Keratinocyte (primary cell): ENCODE measurements at regions not wholly inside any gene's neighbourhood (a gene's known extent, or its start where the extent isn't known, plus 50 kb on each side); places are given as distances from the start of the nearest gene placed in this dataset.

Experiments
- DNase-seq: peaks from one replicate; pipeline ENCODE4 v3.0.0-alpha.2; 2011; ENCODE audit warnings: low read depth, missing footprints, low spot score
- FAIRE-seq: peaks from 2 replicates; lab custom pipeline; 2011; peaks lifted over from hg19 to GRCh38; lab: Jason Lieb, UNC
- H2AFZ ChIP-seq: 2 replicates; pipeline ENCODE4 v1.6.0; 2012; ENCODE audit warnings: low read length, control low read depth, inconsistent platforms; ENCODE audit not compliant: control insufficient read depth
- H3K27ac ChIP-seq: 2 replicates; pipeline ENCODE4 v1.5.1; 2011; ENCODE audit warnings: low read length; ENCODE audit not compliant: control insufficient read depth, insufficient read depth
- H3K27me3 ChIP-seq: 3 replicates; pipeline ENCODE4 v1.6.0; 2011; ENCODE audit warnings: low read length; ENCODE audit not compliant: control insufficient read depth, insufficient read depth; ENCODE audit errors: extremely low read depth
- H3K36me3 ChIP-seq, 2 experiments: 2 replicates in 1 of 2; 3 replicates in 1 of 2; pipeline ENCODE4 v1.5.1; 2011; ENCODE audit warnings: low read length in 2 of 2, mild to moderate bottlenecking in 1 of 2; ENCODE audit not compliant: control insufficient read depth in 2 of 2, insufficient read depth in 2 of 2; ENCODE audit errors: extremely low read depth in 1 of 2
- H3K4me1 ChIP-seq: 3 replicates; pipeline ENCODE4 v1.5.1; 2011; ENCODE audit warnings: low read length; ENCODE audit not compliant: control insufficient read depth, insufficient read depth; ENCODE audit errors: extremely low read depth
- H3K4me2 ChIP-seq: 3 replicates; pipeline ENCODE4 v1.6.0; 2011; ENCODE audit warnings: low read depth, low read length; ENCODE audit not compliant: control insufficient read depth, insufficient read depth; ENCODE audit errors: extremely low read depth
- H3K4me3 ChIP-seq, 3 experiments: fragments of 200-600 bp in 1 of 3; sonication (generic) in 1 of 3; 2 replicates in 2 of 3; 3 replicates in 1 of 3; pipeline ENCODE4 v1.5.1; 2011 to 2016; ENCODE audit warnings: low read length in 3 of 3, mild to moderate bottlenecking in 3 of 3, control low read depth in 2 of 3, inconsistent platforms in 1 of 3, low read depth in 1 of 3, mixed read lengths in 1 of 3, mixed run types in 1 of 3, moderate library complexity in 1 of 3; ENCODE audit not compliant: control insufficient read depth in 2 of 3, insufficient read depth in 2 of 3; ENCODE audit errors: extremely low read depth in 1 of 3
- H3K79me2 ChIP-seq: 2 replicates; pipeline ENCODE4 v1.6.0; 2012; ENCODE audit warnings: low read length; ENCODE audit not compliant: control insufficient read depth, insufficient read depth
- H3K9ac ChIP-seq: 3 replicates; pipeline ENCODE4 v1.6.0; 2011; ENCODE audit warnings: low read length; ENCODE audit not compliant: control insufficient read depth, insufficient read depth; ENCODE audit errors: extremely low read depth
- H3K9me1 ChIP-seq: 3 replicates; pipeline ENCODE4 v1.6.0; 2011; ENCODE audit warnings: low read length; ENCODE audit not compliant: control insufficient read depth, insufficient read depth; ENCODE audit errors: extremely low read depth
- H3K9me3 ChIP-seq: 2 replicates; pipeline ENCODE4 v1.5.1; 2012; ENCODE audit warnings: low read depth, low read length; ENCODE audit not compliant: control insufficient read depth
- H4K20me1 ChIP-seq: 3 replicates; pipeline ENCODE4 v1.6.0; 2011; ENCODE audit warnings: low read length; ENCODE audit not compliant: control insufficient read depth, insufficient read depth; ENCODE audit errors: extremely low read depth
- CTCF ChIP-seq, 3 experiments: IDR thresholded peaks in 1 of 3; conservative IDR thresholded peaks in 1 of 3; optimal IDR thresholded peaks in 1 of 3; 2 replicates in 2 of 3; 3 replicates in 1 of 3; pipeline versions ENCODE3 to v1.5.1; 2011; ENCODE audit warnings: low read length in 3 of 3, mild to moderate bottlenecking in 3 of 3, moderate library complexity in 2 of 3, control low read depth in 1 of 3, inconsistent platforms in 1 of 3; ENCODE audit not compliant: insufficient read depth in 2 of 3; ENCODE audit errors: extremely low read depth in 1 of 3
- EZH2 ChIP-seq: IDR thresholded peaks from one replicate; pipeline ENCODE4 v1.6.1; 2012; ENCODE audit warnings: inconsistent platforms, mild to moderate bottlenecking, low read length, moderate library complexity
- dilution Hi-C: fragments of 300-500 bp; cut with MboI; formaldehyde crosslinking; loops from one replicate; pipeline ENCODE4 v1.7.0; 2020; ENCODE audit warnings: low sequenced_read_pairs; ENCODE audit not compliant: extremely low pct_ligation_motif_present

- Histone ChIP-seq H3K9me1 (no peaks in the 10 kb centered on the region), H3K9me3 (no peaks in the 10 kb centered on the region), H3K4me1 (no peaks in the 10 kb centered on the region), H3K4me3 (no peak overlapping the region), H4K20me1 (peaks cover 2% of the 10 kb centered on the region), H3K27ac (no peak overlapping the region), H3K4me2 (no peak overlapping the region), H3K79me2 (no peaks in the 10 kb centered on the region), H2AFZ (no peak overlapping the region), H3K36me3 (no peaks in the 10 kb centered on the region), H3K27me3 (no peaks in the 10 kb centered on the region), H3K9ac (no peak overlapping the region)
- TF ChIP-seq CTCF (optimal IDR thresholded peaks at IDR 0.05 in 1 of 3, IDR thresholded peaks at IDR 0.05 in 1 of 3, conservative IDR thresholded peaks at IDR 0.05 in 1 of 3; ENCODE audit: extremely low read depth in 1 of 3, insufficient read depth in 2 of 3, low read length in 3 of 3) (no peak), EZH2 (no peak)
- FAIRE-seq (no peak), DNase-seq (no peak)
- dilution Hi-C loops = no loop called here
These were observed 134.8 kb upstream of the PPARGC1A start for GRCh38 chr4:24024605-24025004.

- H3K4me1 ChIP-seq = no peaks in the 10 kb centered on the region
- no peaks in the 10 kb centered on the region for H3K79me2 ChIP-seq
- H3K36me3 ChIP-seq = no peaks in the 10 kb centered on the region
- dilution Hi-C loops = no loop called here
- no peak for TF ChIP-seq EZH2
- no peak for TF ChIP-seq CTCF (optimal IDR thresholded peaks at IDR 0.05 in 1 of 3, IDR thresholded peaks at IDR 0.05 in 1 of 3, conservative IDR thresholded peaks at IDR 0.05 in 1 of 3; ENCODE audit: extremely low read depth in 1 of 3, insufficient read depth in 2 of 3, low read length in 3 of 3)
- H3K4me2 ChIP-seq = no peak overlapping the region
- no peak overlapping the region for H2AFZ ChIP-seq
- H3K9me3 ChIP-seq = no peaks in the 10 kb centered on the region
- FAIRE-seq (no peak), DNase-seq (no peak)
- H3K4me3 ChIP-seq = no peak overlapping the region
- peaks cover 2% of the 10 kb centered on the region for H4K20me1 ChIP-seq
- no peak overlapping the region for H3K27ac ChIP-seq
- H3K27me3 ChIP-seq = no peaks in the 10 kb centered on the region
- no peaks in the 10 kb centered on the region for H3K9me1 ChIP-seq
- no peak overlapping the region for H3K9ac ChIP-seq
These were observed 134.3 kb upstream of the PPARGC1A start for GRCh38 chr4:24024157-24024556.
